Upper lobe of left lung (tissue), 4 donors: ENCODE measurements at regions not wholly inside any gene's neighbourhood (a gene's known extent, or its start where the extent isn't known, plus 50 kb on each side); places are given as distances from the start of the nearest gene placed in this dataset.

Experiments used
- EP300 ChIP-seq, 4 donors: sonication (generic); formaldehyde crosslinking; IDR thresholded peaks; one replicate each; pipeline ENCODE4 v1.5.1; 2017; ENCODE audit warnings: antibody characterized with exemption in 4 of 4, control low read depth in 2 of 4
- POLR2AphosphoS5 ChIP-seq, 2 donors: sonication (generic); formaldehyde crosslinking; IDR thresholded peaks; one replicate each; pipeline ENCODE4 v1.5.1; 2017; ENCODE audit warnings: antibody characterized with exemption in 2 of 2

DNA sequence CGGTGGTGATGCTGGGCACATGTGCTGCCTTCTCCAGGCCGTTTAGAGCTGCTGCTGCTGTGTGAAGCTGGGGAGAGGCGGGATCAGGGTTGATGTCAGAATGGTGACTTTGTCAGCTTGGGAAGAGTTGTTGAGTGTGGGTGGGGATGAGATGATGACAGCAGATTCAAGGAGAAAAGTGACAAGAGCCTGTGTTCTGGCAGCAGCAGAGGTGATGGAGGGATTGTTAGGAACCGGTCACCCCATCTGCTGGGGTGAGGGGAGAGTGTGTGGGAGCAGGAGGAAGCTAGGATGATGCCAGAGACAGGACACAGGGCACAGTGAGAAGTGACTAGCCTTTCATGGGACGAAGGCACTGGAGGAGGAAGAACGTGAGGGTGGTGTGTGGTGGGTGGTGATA lies 345.5 kb downstream of the RNF144A start:
- TF ChIP-seq POLR2AphosphoS5 (IDR thresholded peaks at IDR 0.05) (no peak), EP300 (IDR thresholded peaks at IDR 0.05) (no peak)
